ENCODE measurements at regions not wholly inside any gene's neighbourhood (a gene's known extent, or its start where the extent isn't known, plus 50 kb on each side); places are given as distances from the start of the nearest gene placed in this dataset.
"Not testable (repeated sequence)": the region's sequence is repeated elsewhere in the genome, so short reads cannot be mapped to it uniquely, and the experiment has no call there.

DNA sequence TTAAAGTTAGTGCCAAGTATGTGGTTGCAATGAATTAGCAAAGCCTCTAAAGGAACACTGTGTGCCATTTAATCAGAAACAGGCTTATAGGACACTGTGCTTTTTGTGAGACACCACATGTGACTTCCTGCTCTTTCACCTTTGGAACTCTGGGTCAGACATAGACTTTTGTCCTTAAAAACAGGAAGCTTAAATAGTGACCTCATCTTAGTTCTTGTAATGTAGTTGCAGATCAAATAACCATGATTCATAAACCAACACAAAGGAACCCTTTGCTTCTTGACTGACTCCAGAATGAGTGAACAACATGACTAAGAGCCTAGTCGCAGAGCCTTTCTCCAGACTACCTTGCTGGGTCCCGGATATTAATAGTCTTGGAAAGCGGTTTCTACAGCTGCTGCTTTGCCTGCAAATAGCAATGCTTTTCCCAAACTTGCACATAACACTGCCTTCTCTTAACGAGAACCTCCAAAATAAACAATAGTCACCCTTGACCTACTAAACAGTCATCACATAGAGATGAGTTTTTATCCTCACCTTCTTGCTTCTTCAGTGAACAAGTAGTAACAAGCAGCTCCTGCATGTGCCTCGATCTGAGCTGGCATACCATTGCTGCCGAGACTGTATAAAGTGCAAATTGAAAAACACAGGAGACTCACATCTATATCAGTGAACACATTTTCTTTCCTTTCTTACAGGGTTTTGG lies 1947.0 kb downstream of the FOXD4L5 start:
- DNase-seq, result peak; percentile 3
- H3K27me3 ChIP-seq (ENCODE audit: control insufficient read depth, insufficient read depth, low read length); H3K4me3 ChIP-seq (ENCODE audit: low read length); H3K36me3 ChIP-seq (ENCODE audit: control insufficient read depth, insufficient read depth, low read length); H3K9me3 ChIP-seq (replicated peaks; ENCODE audit: control insufficient read depth, low read depth, low read length); H3K4me1 ChIP-seq (ENCODE audit: control insufficient read depth, insufficient read depth, low read length): not testable (repeated sequence)
- peak overlapping the region; percentile 47 for H3K27ac ChIP-seq (ENCODE audit: low read length)
- WGBS (ENCODE audit: insufficient coverage), result no CpG with 5 or more reads among the region's 6 CpGs

DNA sequence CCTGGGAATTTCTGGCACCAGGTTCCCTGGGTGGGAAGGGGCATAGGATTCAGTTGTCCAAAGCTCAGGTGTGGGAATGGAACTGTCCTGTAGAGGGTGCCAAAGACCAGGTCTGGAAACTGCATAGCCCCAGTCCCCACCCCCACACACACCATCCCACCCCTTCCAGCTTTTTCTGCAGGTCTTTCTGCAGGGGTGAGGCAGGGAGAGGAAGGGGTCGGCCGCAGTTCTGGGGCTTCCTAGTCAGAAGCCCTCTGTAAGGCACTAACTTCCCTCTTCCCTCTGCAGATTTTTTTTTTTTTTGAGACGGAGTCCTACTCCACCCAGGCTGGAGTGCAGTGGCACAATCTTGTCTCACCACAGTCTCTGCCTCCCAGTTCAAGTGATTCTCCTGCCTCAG lies 1949.7 kb downstream of the FOXD4L5 start:
- WGBS (ENCODE audit: insufficient coverage), result no CpG with 5 or more reads among the region's 3 CpGs
- H3K27me3 ChIP-seq (ENCODE audit: control insufficient read depth, insufficient read depth, low read length); H3K4me3 ChIP-seq (ENCODE audit: low read length); H3K9me3 ChIP-seq (replicated peaks; ENCODE audit: control insufficient read depth, low read depth, low read length); H3K27ac ChIP-seq (ENCODE audit: low read length); H3K4me1 ChIP-seq (ENCODE audit: control insufficient read depth, insufficient read depth, low read length); H3K36me3 ChIP-seq (ENCODE audit: control insufficient read depth, insufficient read depth, low read length); DNase-seq: not testable (repeated sequence)

DNA sequence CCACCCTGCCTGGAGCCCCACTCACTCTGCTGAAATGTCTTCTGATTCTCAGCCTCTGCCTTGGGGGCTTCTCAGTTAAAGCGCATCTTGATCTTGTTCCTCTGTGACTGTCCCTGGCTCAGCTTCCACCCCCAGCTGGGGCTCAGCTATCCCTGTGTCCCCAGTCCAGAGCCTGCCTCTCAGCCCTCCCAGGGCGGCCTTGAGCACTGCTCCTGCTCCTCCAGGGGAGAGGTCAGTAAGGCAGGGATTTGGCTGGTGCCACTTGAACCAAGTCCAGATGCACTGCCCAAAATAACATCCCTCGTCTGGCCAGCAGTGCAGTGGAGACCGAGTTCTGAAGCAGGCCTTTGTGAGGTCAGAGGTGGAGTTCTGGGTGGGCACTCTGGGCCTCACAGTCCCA lies 1950.8 kb downstream of the FOXD4L5 start:
- H3K4me1 ChIP-seq (ENCODE audit: control insufficient read depth, insufficient read depth, low read length); H3K27ac ChIP-seq (ENCODE audit: low read length); H3K27me3 ChIP-seq (ENCODE audit: control insufficient read depth, insufficient read depth, low read length); DNase-seq; H3K36me3 ChIP-seq (ENCODE audit: control insufficient read depth, insufficient read depth, low read length); H3K4me3 ChIP-seq (ENCODE audit: low read length); H3K9me3 ChIP-seq (replicated peaks; ENCODE audit: control insufficient read depth, low read depth, low read length): not testable (repeated sequence)
- WGBS (ENCODE audit: insufficient coverage), result no CpG with 5 or more reads among the region's 4 CpGs

DNA sequence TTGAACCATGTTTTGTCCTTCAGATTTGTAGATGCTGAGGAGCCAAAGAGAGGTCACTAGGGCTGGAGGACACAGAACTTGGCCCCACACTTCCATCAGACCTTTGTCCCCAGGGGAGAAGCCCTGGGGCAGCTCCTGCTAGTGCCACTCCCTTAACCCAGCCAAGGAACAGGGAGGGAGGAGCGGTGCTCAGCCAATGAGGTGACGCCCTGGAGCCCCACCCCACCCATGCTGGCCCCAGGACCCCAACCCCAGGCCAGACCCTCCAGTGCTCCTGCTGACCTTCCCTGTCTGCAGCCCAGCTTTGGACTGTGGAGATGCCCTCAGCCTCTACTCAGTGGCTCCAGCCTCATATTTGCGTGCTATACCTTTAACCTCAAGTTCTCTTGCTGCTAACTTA lies 1951.9 kb downstream of the FOXD4L5 start:
- not testable (repeated sequence) for H3K36me3 ChIP-seq (ENCODE audit: control insufficient read depth, insufficient read depth, low read length); H3K27me3 ChIP-seq (ENCODE audit: control insufficient read depth, insufficient read depth, low read length); DNase-seq; H3K27ac ChIP-seq (ENCODE audit: low read length); H3K4me3 ChIP-seq (ENCODE audit: low read length); H3K9me3 ChIP-seq (replicated peaks; ENCODE audit: control insufficient read depth, low read depth, low read length); H3K4me1 ChIP-seq (ENCODE audit: control insufficient read depth, insufficient read depth, low read length)
- no CpG with 5 or more reads among the region's 3 CpGs for WGBS (ENCODE audit: insufficient coverage)

DNA sequence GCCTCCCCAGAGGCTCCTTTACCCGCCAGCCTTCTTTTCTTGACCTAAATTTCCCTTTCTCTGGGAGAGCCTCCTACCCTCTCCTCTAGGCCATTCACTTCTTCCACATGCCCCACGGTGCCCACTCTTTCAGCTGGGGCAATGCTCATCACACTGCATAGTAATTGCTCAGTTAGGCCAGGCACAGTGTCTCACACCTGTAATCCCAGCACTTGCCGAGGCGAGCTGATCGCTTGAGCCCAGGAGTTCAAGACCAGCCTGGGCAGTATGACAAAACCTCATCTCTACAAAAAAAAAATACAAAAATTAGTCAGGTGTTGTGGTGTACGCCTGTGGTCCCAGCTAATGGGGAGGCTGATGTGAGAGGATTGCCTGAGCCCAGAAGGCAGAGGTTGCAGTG lies 1956.7 kb downstream of the FOXD4L5 start:
- H3K36me3 ChIP-seq (ENCODE audit: control insufficient read depth, insufficient read depth, low read length); H3K9me3 ChIP-seq (replicated peaks; ENCODE audit: control insufficient read depth, low read depth, low read length); DNase-seq; H3K27me3 ChIP-seq (ENCODE audit: control insufficient read depth, insufficient read depth, low read length); H3K4me3 ChIP-seq (ENCODE audit: low read length); H3K4me1 ChIP-seq (ENCODE audit: control insufficient read depth, insufficient read depth, low read length); H3K27ac ChIP-seq (ENCODE audit: low read length): not testable (repeated sequence)
- no CpG with 5 or more reads among the region's 6 CpGs for WGBS (ENCODE audit: insufficient coverage)

DNA sequence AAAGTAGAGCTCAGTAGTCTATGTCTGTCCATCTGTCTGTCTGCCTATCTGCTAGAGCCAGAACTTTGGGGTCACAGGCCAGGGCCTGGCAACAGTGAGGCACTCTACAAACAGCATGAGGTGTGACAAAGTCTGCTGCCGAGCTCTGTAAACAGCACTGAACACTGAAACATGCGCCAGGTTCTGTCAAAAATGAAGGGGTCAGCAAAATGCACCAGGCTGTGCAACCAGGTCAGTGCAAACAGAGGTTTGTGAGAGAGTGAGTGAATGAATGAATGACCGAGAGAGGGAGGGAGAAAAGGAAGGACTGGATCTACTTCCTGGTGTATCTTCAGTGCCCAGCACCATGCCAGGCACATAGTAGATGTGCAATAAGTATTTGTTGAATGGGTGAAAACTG lies 1957.8 kb downstream of the FOXD4L5 start:
- not testable (repeated sequence) for H3K27me3 ChIP-seq (ENCODE audit: control insufficient read depth, insufficient read depth, low read length); H3K4me3 ChIP-seq (ENCODE audit: low read length); H3K27ac ChIP-seq (ENCODE audit: low read length); H3K9me3 ChIP-seq (replicated peaks; ENCODE audit: control insufficient read depth, low read depth, low read length); DNase-seq; H3K36me3 ChIP-seq (ENCODE audit: control insufficient read depth, insufficient read depth, low read length); H3K4me1 ChIP-seq (ENCODE audit: control insufficient read depth, insufficient read depth, low read length)
- WGBS (ENCODE audit: insufficient coverage), result 75% methylated on average over 3 of the region's 3 CpGs

DNA sequence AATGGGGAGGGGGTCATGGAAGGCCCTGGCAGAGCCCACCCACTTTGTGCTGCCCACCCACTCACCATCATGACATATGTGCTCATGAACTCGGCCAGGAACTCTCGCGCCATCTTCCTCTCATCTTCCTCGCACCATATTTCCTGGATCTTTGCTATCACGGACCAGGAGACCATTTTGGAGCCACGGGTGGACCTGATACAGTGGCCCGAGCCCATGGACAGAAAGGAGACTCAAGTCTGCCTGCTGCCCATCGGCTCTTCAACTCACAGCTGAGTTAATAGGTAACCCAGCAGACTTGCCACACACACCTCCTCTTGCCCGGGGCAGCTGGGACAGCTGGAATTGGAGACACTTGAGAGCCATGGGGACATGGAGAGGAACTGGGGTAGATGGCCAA lies 1958.3 kb downstream of the FOXD4L5 start:
- not testable (repeated sequence) for H3K9me3 ChIP-seq (replicated peaks; ENCODE audit: control insufficient read depth, low read depth, low read length); H3K4me3 ChIP-seq (ENCODE audit: low read length); H3K27me3 ChIP-seq (ENCODE audit: control insufficient read depth, insufficient read depth, low read length); H3K4me1 ChIP-seq (ENCODE audit: control insufficient read depth, insufficient read depth, low read length); DNase-seq; H3K27ac ChIP-seq (ENCODE audit: low read length); H3K36me3 ChIP-seq (ENCODE audit: control insufficient read depth, insufficient read depth, low read length)
- no CpG with 5 or more reads among the region's 9 CpGs for WGBS (ENCODE audit: insufficient coverage)

DNA sequence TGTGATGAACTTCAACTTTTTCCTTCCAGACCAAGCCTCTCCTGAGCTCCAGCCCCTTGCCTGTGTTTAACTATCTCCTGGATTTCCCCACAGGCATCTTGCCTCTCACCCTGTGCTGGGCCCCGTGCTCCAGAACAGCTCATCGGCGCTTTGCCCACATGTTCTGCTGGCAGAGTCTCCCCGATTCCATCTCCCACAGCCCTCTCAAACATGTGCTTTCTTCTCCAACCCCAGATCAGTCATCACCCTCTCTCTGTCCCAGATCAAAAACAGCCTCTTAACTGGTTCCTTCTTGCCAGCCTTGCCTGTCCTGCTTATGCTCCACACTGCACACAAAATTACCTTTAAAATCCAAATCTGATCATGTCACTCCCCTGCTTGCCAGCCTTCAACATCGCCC lies 1959.3 kb downstream of the FOXD4L5 start:
- WGBS (ENCODE audit: insufficient coverage), result 61% methylated on average over 5 of the region's 5 CpGs
- H3K27me3 ChIP-seq (ENCODE audit: control insufficient read depth, insufficient read depth, low read length); H3K27ac ChIP-seq (ENCODE audit: low read length): not testable (repeated sequence)

DNA sequence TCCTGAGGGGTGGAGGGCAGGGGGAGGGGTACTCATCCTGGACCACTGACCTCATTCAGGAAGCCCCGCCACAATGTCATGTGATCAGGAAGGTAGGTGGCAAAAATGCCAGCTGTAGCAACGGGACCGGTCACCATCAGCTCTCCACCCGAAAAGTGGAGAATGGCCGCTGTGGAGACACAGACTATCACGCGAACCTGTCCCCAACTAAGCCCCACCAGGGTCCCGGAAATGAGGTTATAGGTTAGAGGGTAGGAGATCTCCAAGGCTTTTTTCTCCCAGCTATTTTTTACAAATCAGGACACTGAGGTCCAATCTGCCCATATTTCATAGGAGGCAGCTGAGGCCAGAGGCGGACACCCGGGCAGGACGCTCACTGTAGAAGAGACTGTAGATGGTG lies 1966.9 kb downstream of the FOXD4L5 start:
- WGBS (ENCODE audit: insufficient coverage), result no CpG with 5 or more reads among the region's 11 CpGs
- not testable (repeated sequence) for H3K27ac ChIP-seq (ENCODE audit: low read length); H3K4me1 ChIP-seq (ENCODE audit: control insufficient read depth, insufficient read depth, low read length); H3K4me3 ChIP-seq (ENCODE audit: low read length); H3K36me3 ChIP-seq (ENCODE audit: control insufficient read depth, insufficient read depth, low read length); H3K9me3 ChIP-seq (replicated peaks; ENCODE audit: control insufficient read depth, low read depth, low read length); H3K27me3 ChIP-seq (ENCODE audit: control insufficient read depth, insufficient read depth, low read length); DNase-seq

More for the DNA sequence above, 1959.3 kb downstream of the FOXD4L5 start:
- not testable (repeated sequence) for H3K36me3 ChIP-seq (ENCODE audit: control insufficient read depth, insufficient read depth, low read length); H3K4me3 ChIP-seq (ENCODE audit: low read length); H3K9me3 ChIP-seq (replicated peaks; ENCODE audit: control insufficient read depth, low read depth, low read length); DNase-seq; H3K4me1 ChIP-seq (ENCODE audit: control insufficient read depth, insufficient read depth, low read length)

DNA sequence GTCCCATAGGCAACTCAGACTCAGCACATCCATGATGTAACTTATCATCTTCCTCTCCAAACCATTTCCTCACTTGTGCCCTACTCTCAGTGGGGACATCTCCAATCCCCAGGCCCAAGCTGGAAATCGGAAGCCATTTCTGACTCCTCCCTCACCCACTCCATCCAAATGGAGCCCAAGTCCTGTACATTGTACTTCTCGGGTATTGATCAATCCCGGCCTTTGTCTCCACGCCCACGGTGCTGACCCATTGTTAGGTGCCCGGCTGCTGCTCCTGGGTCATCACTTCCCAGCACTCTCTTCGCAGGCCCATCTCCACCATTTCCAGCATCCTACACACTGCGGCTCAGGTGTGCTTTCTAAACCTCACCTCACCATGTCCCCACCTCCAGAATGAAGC lies 1969.6 kb downstream of the FOXD4L5 start:
- H3K27ac ChIP-seq (ENCODE audit: low read length); H3K27me3 ChIP-seq (ENCODE audit: control insufficient read depth, insufficient read depth, low read length); H3K4me3 ChIP-seq (ENCODE audit: low read length); H3K4me1 ChIP-seq (ENCODE audit: control insufficient read depth, insufficient read depth, low read length); H3K9me3 ChIP-seq (replicated peaks; ENCODE audit: control insufficient read depth, low read depth, low read length); H3K36me3 ChIP-seq (ENCODE audit: control insufficient read depth, insufficient read depth, low read length); DNase-seq: not testable (repeated sequence)
- 91% methylated on average over 5 of the region's 8 CpGs for WGBS (ENCODE audit: insufficient coverage)

DNA sequence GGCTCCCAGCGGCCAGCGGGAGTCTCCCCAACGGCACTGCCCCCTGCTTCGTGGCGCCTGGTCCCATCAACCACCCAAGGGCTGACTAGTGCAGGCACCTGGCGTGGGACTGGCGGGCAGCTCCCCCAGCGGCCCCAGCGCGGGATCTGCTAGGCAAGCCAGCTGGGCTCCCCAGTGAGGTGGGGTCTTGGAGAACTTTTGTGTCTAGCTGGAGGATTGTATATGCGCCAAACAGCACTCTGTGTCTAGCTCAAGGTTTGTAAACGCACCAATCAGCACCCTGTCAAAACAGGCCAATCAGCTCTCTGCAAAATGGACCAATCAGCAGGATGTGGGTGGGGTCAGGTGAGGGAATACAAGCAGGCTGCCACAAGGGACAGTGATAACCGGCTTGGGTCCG lies 1988.2 kb downstream of the FOXD4L5 start:
- WGBS (ENCODE audit: insufficient coverage), result 87% methylated on average over 2 of the region's 14 CpGs
- not testable (repeated sequence) for H3K4me1 ChIP-seq (ENCODE audit: control insufficient read depth, insufficient read depth, low read length); H3K27me3 ChIP-seq (ENCODE audit: control insufficient read depth, insufficient read depth, low read length); H3K4me3 ChIP-seq (ENCODE audit: low read length); H3K9me3 ChIP-seq (replicated peaks; ENCODE audit: control insufficient read depth, low read depth, low read length); H3K27ac ChIP-seq (ENCODE audit: low read length); DNase-seq; H3K36me3 ChIP-seq (ENCODE audit: control insufficient read depth, insufficient read depth, low read length)
